Loucy (cell line): ENCODE measurements at regions not wholly inside any gene's neighbourhood (a gene's known extent, or its start where the extent isn't known, plus 50 kb on each side); places are given as distances from the start of the nearest gene placed in this dataset.

Experiments
- H2AFZ ChIP-seq: fragments of 200-600 bp; sonication (generic); 2 replicates; pipeline ENCODE4 v1.6.0; 2016; ENCODE audit warnings: antibody characterized with exemption, mild to moderate bottlenecking, low read length, moderate library complexity
- H3F3A ChIP-seq: fragments of 200-600 bp; 2 replicates; pipeline ENCODE4 v1.6.0; 2016; ENCODE audit warnings: antibody characterized with exemption, low read depth, mild to moderate bottlenecking
- H3K27me3 ChIP-seq: fragments of 200-600 bp; sonication (generic); 2 replicates; pipeline ENCODE4 v1.6.1; 2014; ENCODE audit warnings: low read length, mild to moderate bottlenecking; ENCODE audit not compliant: insufficient read depth, poor library complexity, severe bottlenecking
- H3K36me3 ChIP-seq: fragments of 200-600 bp; sonication (generic); 2 replicates; pipeline ENCODE4 v1.6.1; 2016; ENCODE audit warnings: low read length; ENCODE audit not compliant: insufficient read depth
- H3K4me1 ChIP-seq: fragments of 200-600 bp; sonication (generic); 2 replicates; pipeline ENCODE4 v1.5.1; 2014; ENCODE audit warnings: low read length, mild to moderate bottlenecking; ENCODE audit not compliant: insufficient read depth, poor library complexity, severe bottlenecking
- H3K4me2 ChIP-seq: fragments of 200-600 bp; sonication (generic); 2 replicates; pipeline ENCODE4 v1.6.0; 2014; ENCODE audit warnings: antibody characterized with exemption, low read length, low read depth, mild to moderate bottlenecking; ENCODE audit not compliant: poor library complexity, severe bottlenecking
- H3K4me3 ChIP-seq: fragments of 200-600 bp; sonication (generic); 2 replicates; pipeline ENCODE4 v1.5.1; 2014; ENCODE audit warnings: low read length, mild to moderate bottlenecking, mixed read lengths; ENCODE audit not compliant: poor library complexity, severe bottlenecking
- H3K79me2 ChIP-seq: fragments of 200-600 bp; sonication (generic); 2 replicates; pipeline ENCODE4 v1.6.1; 2014; ENCODE audit warnings: low read length; ENCODE audit not compliant: insufficient read depth
- H3K9ac ChIP-seq: fragments of 200-600 bp; sonication (generic); 2 replicates; pipeline ENCODE4 v1.6.0; 2014; ENCODE audit warnings: mild to moderate bottlenecking, low read depth, low read length, moderate library complexity; ENCODE audit not compliant: poor library complexity, severe bottlenecking
- H3K9me2 ChIP-seq: fragments of 200-600 bp; sonication (generic); replicated peaks from 2 replicates; pipeline ENCODE4 v1.6.1; 2016; ENCODE audit warnings: low read depth, low read length, mixed read lengths
- H3K9me3 ChIP-seq: fragments of 200-600 bp; sonication (generic); 2 replicates; pipeline ENCODE4 v1.6.1; 2014; ENCODE audit warnings: mild to moderate bottlenecking, antibody characterized with exemption, low read length, low read depth; ENCODE audit not compliant: insufficient read depth
- H4K20me1 ChIP-seq: fragments of 200-600 bp; sonication (generic); 2 replicates; pipeline ENCODE4 v1.6.0; 2014; ENCODE audit warnings: antibody characterized with exemption, low read length, mild to moderate bottlenecking; ENCODE audit not compliant: insufficient read depth, poor library complexity, severe bottlenecking
- EZH2phosphoT487 ChIP-seq: fragments of 200-600 bp; IDR thresholded peaks from 2 replicates; pipeline ENCODE4 v1.6.1; 2018; ENCODE audit warnings: antibody characterized with exemption, mild to moderate bottlenecking, moderate library complexity, borderline replicate concordance
- TF ChIP-seq, protein P1 (sequence below): fragments of 200-600 bp; sonication (generic); conservative IDR thresholded peaks from 2 replicates; pipeline ENCODE4 v1.5.1; 2014; ENCODE audit warnings: mild to moderate bottlenecking, antibody characterized with exemption, low read length

DNA sequence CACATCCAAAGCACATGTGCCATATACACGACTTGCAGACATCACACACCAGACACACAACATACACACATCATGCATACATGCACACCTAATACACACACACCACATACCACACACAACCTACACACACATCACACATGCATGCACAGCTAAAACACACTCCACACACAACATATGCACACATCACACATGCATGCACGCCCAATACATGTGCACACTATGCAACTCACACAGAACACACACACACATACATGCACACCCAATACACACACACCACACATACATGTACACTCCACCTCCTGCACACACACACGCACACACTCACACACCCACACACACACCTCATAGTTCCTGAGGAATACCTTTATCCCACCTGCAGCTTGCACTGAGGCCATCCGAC is 436.0 kb downstream of the MIAT start:
- Histone ChIP-seq H3K27me3 (no peaks in the 10 kb centered on the region), H3K4me1 (no peaks in the 10 kb centered on the region), H3K4me3 (no peak overlapping the region), H4K20me1 (no peaks in the 10 kb centered on the region), H2AFZ (no peak overlapping the region), H3K9me2 (no peaks in the 10 kb centered on the region), H3K4me2 (no peak overlapping the region), H3K79me2 (no peaks in the 10 kb centered on the region), H3K9me3 (no peaks in the 10 kb centered on the region), H3K9ac (no peak overlapping the region), H3F3A (no peaks in the 10 kb centered on the region), H3K36me3 (no peaks in the 10 kb centered on the region)
- TF ChIP-seq, protein P1, sequence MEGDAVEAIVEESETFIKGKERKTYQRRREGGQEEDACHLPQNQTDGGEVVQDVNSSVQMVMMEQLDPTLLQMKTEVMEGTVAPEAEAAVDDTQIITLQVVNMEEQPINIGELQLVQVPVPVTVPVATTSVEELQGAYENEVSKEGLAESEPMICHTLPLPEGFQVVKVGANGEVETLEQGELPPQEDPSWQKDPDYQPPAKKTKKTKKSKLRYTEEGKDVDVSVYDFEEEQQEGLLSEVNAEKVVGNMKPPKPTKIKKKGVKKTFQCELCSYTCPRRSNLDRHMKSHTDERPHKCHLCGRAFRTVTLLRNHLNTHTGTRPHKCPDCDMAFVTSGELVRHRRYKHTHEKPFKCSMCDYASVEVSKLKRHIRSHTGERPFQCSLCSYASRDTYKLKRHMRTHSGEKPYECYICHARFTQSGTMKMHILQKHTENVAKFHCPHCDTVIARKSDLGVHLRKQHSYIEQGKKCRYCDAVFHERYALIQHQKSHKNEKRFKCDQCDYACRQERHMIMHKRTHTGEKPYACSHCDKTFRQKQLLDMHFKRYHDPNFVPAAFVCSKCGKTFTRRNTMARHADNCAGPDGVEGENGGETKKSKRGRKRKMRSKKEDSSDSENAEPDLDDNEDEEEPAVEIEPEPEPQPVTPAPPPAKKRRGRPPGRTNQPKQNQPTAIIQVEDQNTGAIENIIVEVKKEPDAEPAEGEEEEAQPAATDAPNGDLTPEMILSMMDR = no peak
- TF ChIP-seq EZH2phosphoT487 = no peak

DNA sequence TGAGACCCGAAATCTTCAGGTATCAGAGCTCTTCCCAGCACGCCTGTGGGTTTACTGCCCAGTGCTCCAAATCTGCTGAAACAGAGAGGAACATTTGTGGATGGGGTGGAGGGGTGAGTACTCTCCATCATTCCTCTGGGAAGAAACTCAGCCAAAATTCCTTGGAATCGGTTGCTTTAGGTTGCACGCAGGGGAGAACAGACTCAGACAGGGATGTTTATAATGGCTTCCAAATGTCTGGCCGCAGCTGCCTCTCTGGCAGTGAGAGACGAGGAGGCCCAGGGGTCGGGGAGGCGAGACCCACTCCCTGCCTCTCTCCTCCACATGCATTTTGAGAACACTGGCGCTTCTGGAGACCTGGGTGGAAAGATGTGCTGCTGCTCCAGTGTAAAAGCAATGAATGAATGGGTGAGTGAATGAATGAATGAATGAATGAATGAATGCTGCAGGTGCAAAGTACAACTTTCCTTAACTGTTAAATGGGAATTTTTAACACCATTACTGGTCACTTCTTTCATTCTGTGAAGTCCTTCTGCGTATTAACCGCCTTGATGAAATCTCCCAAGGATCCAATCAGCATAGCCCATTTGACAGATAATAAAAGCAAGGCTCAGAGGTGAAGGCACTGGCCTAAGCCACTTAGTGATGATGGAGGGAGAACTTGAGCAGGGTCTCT is 437.4 kb downstream of the MIAT start:
- Histone ChIP-seq H3K27me3 (no peaks in the 10 kb centered on the region), H3K9me2 (no peaks in the 10 kb centered on the region), H3K4me2 (no peak overlapping the region), H3K4me3 (no peak overlapping the region), H3K9me3 (no peaks in the 10 kb centered on the region), H3K36me3 (no peaks in the 10 kb centered on the region), H3K4me1 (no peaks in the 10 kb centered on the region), H3F3A (no peaks in the 10 kb centered on the region), H2AFZ (no peak overlapping the region), H4K20me1 (no peaks in the 10 kb centered on the region), H3K79me2 (no peaks in the 10 kb centered on the region), H3K9ac (no peak overlapping the region)
- TF ChIP-seq, protein P1 = no peak
- no peak for TF ChIP-seq EZH2phosphoT487

DNA sequence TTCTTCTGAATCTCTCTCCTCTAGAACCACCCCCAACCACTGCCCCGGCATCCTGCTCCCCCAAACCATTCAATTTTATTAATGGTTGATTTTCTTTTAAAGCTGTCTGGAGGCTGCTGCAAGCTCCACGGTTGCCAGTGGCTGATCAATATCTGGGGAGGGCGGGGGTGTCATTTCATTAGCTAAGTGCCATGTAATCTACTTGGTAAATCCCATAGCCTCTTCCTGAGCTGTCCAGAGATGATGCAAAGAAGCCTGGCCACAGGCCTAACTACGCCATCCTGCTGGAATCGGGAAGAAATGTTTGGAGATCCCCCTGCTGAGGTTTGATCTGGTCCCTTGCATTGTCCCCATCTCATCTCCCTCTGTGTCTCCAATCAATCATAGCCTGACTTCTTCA is 440.1 kb downstream of the MIAT start:
- H3K27me3 ChIP-seq = no peaks in the 10 kb centered on the region
- no peaks in the 10 kb centered on the region for H3K4me1 ChIP-seq
- no peaks in the 10 kb centered on the region for H3K9me3 ChIP-seq
- TF ChIP-seq, protein P1 = no peak
- no peak for TF ChIP-seq EZH2phosphoT487
- no peaks in the 10 kb centered on the region for H3K9me2 ChIP-seq
- no peaks in the 10 kb centered on the region for H3K36me3 ChIP-seq
- H3K79me2 ChIP-seq = no peaks in the 10 kb centered on the region
- H3K9ac ChIP-seq = no peak overlapping the region
- no peak overlapping the region for H3K4me3 ChIP-seq
- no peaks in the 10 kb centered on the region for H4K20me1 ChIP-seq
- no peak overlapping the region for H3K4me2 ChIP-seq
- no peak overlapping the region for H2AFZ ChIP-seq
- H3F3A ChIP-seq = no peaks in the 10 kb centered on the region
